ENCODE measurements at regions not wholly inside any gene's neighbourhood (a gene's known extent, or its start where the extent isn't known, plus 50 kb on each side); places are given as distances from the start of the nearest gene placed in this dataset.

DNA sequence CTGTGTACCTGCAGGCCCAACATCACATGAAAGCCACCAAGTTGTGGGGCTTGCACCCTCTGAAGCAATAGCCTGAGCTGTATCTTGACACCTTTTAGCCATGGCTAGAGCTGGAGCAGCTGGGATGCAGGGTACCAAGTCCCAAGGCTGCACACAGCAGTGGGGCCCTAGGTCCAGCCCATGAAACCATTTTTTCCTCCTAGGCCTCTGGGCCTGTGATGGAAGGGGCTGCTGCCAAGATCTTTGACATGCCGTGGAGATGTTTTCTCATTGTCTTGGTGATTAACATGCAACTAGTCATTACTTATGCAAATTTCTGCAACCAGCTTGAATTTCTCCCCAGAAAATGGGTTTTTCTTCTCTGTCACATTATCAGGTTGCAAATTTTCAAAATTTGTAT, 387.2 kb upstream of the RIOK2 start:
- TF ChIP-seq POLR2A (IDR thresholded peaks at IDR 0.05; ENCODE audit: low read depth, low read length) (no peak), POLR2AphosphoS5 (IDR thresholded peaks at IDR 0.05; ENCODE audit: low read depth, low read length) (no peak)

All from GM12892 (cell line).